ENCODE measurements at regions not wholly inside any gene's neighbourhood (a gene's known extent, or its start where the extent isn't known, plus 50 kb on each side); places are given as distances from the start of the nearest gene placed in this dataset.

DNA sequence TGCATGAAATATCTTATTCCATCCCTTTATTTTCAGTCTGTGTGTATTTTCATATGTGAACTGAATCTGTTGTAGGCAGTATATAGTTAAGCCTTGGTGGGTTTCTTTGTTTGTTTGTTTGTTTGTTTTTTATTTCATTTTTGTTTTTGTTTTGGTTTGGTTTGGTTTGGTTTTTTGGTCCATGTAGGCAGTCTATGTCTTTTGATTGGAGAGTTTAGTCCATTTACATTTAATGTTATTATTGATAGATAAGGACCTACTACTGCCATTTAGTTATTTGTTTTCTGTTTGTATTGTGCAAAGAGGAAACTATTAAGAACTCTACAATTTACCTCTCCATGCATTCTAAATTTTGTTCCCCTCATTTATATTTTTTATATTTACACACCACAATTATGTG, 695.9 kb upstream of the GRM3 start:
- no peaks in the 10 kb centered on the region for H3F3A ChIP-seq (ENCODE audit: low read depth)
- no peaks in the 10 kb centered on the region for H3K79me2 ChIP-seq (ENCODE audit: insufficient read depth, low read length)
- H3K27me3 ChIP-seq (ENCODE audit: insufficient read depth, low read length, poor library complexity, severe bottlenecking): no peaks in the 10 kb centered on the region
- H3K4me2 ChIP-seq (ENCODE audit: low read depth, low read length, poor library complexity, severe bottlenecking): no peak overlapping the region
- no peaks in the 10 kb centered on the region; the same call in 1 of the 2 replicates for H3K9me3 ChIP-seq (ENCODE audit: insufficient read depth, low read depth, low read length)
- no peak overlapping the region for H2AFZ ChIP-seq (ENCODE audit: low read length)
- H3K9me2 ChIP-seq (replicated peaks; ENCODE audit: low read depth, low read length): no peaks in the 10 kb centered on the region
- TF ChIP-seq, protein P1, sequence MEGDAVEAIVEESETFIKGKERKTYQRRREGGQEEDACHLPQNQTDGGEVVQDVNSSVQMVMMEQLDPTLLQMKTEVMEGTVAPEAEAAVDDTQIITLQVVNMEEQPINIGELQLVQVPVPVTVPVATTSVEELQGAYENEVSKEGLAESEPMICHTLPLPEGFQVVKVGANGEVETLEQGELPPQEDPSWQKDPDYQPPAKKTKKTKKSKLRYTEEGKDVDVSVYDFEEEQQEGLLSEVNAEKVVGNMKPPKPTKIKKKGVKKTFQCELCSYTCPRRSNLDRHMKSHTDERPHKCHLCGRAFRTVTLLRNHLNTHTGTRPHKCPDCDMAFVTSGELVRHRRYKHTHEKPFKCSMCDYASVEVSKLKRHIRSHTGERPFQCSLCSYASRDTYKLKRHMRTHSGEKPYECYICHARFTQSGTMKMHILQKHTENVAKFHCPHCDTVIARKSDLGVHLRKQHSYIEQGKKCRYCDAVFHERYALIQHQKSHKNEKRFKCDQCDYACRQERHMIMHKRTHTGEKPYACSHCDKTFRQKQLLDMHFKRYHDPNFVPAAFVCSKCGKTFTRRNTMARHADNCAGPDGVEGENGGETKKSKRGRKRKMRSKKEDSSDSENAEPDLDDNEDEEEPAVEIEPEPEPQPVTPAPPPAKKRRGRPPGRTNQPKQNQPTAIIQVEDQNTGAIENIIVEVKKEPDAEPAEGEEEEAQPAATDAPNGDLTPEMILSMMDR (conservative IDR thresholded peaks at IDR 0.05; ENCODE audit: low read length): no peak
- no peak for TF ChIP-seq EZH2phosphoT487 (IDR thresholded peaks at IDR 0.05; ENCODE audit: borderline replicate concordance)
- no peak overlapping the region for H3K9ac ChIP-seq (ENCODE audit: low read depth, low read length, poor library complexity, severe bottlenecking)
- no peaks in the 10 kb centered on the region for H3K4me1 ChIP-seq (ENCODE audit: insufficient read depth, low read length, poor library complexity, severe bottlenecking)
- no peaks in the 10 kb centered on the region for H3K36me3 ChIP-seq (ENCODE audit: insufficient read depth, low read length)
- H3K4me3 ChIP-seq (ENCODE audit: low read length, poor library complexity, severe bottlenecking): no peak overlapping the region
- H4K20me1 ChIP-seq (ENCODE audit: insufficient read depth, low read length, poor library complexity, severe bottlenecking): no peaks in the 10 kb centered on the region

DNA sequence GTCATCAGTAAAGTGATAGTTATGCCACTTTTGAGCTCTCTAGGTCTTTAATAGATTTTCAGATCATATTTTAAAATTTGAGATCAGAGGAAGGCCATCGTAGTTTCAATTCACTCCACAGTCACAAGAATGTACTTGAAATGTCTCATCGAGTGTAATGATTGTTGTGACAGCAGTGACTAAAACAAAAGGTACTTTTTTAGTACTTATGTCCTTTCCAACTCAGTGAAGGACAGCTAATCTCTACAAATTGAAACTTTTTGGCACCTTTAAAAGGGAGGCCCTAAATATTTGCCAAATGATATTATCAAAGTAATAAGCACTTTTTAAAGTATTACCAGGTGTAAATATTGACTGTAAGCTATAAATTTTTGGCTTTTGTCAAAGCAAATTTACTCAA, 702.9 kb upstream of the GRM3 start:
- Histone ChIP-seq H3K36me3 (ENCODE audit: insufficient read depth, low read length) (no peaks in the 10 kb centered on the region), H3K4me1 (ENCODE audit: insufficient read depth, low read length, poor library complexity, severe bottlenecking) (no peaks in the 10 kb centered on the region), H4K20me1 (ENCODE audit: insufficient read depth, low read length, poor library complexity, severe bottlenecking) (no peaks in the 10 kb centered on the region), H3K4me3 (ENCODE audit: low read length, poor library complexity, severe bottlenecking) (no peak overlapping the region), H3K9me2 (replicated peaks; ENCODE audit: low read depth, low read length) (no peaks in the 10 kb centered on the region), H3F3A (ENCODE audit: low read depth) (no peaks in the 10 kb centered on the region), H3K9ac (ENCODE audit: low read depth, low read length, poor library complexity, severe bottlenecking) (no peak overlapping the region), H3K4me2 (ENCODE audit: low read depth, low read length, poor library complexity, severe bottlenecking) (no peak overlapping the region), H3K27me3 (ENCODE audit: insufficient read depth, low read length, poor library complexity, severe bottlenecking) (no peaks in the 10 kb centered on the region), H2AFZ (ENCODE audit: low read length) (no peak overlapping the region), H3K9me3 (ENCODE audit: insufficient read depth, low read depth, low read length) (no peaks in the 10 kb centered on the region), H3K79me2 (ENCODE audit: insufficient read depth, low read length) (no peaks in the 10 kb centered on the region)
- TF ChIP-seq, protein P1 (conservative IDR thresholded peaks at IDR 0.05; ENCODE audit: low read length): no peak
- TF ChIP-seq EZH2phosphoT487 (IDR thresholded peaks at IDR 0.05; ENCODE audit: borderline replicate concordance): no peak

DNA sequence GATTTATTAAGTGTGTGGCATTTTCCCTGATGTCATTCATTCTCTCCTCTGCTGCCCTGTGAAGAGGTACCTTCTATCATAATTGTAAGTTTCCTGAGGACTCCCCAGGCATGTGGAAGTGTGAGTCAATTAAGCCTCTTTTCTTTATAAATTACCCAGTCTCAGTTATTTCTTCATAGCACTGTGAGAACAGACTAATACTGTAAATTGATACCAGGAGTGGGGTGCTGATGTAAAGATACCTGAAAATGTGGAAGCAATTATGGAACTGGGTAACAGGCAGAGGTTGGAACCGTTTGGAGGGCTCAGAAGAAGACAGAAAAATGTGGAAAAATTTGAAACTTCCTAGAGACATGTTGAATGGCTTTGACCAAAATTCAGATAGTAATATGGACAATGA, 711.8 kb upstream of the GRM3 start:
- H3K36me3 ChIP-seq (ENCODE audit: insufficient read depth, low read length): no peaks in the 10 kb centered on the region
- no peak overlapping the region for H3K4me2 ChIP-seq (ENCODE audit: low read depth, low read length, poor library complexity, severe bottlenecking)
- H3K27me3 ChIP-seq (ENCODE audit: insufficient read depth, low read length, poor library complexity, severe bottlenecking): no peaks in the 10 kb centered on the region
- H4K20me1 ChIP-seq (ENCODE audit: insufficient read depth, low read length, poor library complexity, severe bottlenecking): no peaks in the 10 kb centered on the region
- no peaks in the 10 kb centered on the region for H3F3A ChIP-seq (ENCODE audit: low read depth)
- no peaks in the 10 kb centered on the region for H3K9me3 ChIP-seq (ENCODE audit: insufficient read depth, low read depth, low read length)
- no peak overlapping the region for H2AFZ ChIP-seq (ENCODE audit: low read length)
- no peaks in the 10 kb centered on the region for H3K9me2 ChIP-seq (replicated peaks; ENCODE audit: low read depth, low read length)
- no peak for TF ChIP-seq EZH2phosphoT487 (IDR thresholded peaks at IDR 0.05; ENCODE audit: borderline replicate concordance)
- TF ChIP-seq, protein P1 (conservative IDR thresholded peaks at IDR 0.05; ENCODE audit: low read length): no peak
- no peaks in the 10 kb centered on the region for H3K79me2 ChIP-seq (ENCODE audit: insufficient read depth, low read length)
- H3K4me1 ChIP-seq (ENCODE audit: insufficient read depth, low read length, poor library complexity, severe bottlenecking): no peaks in the 10 kb centered on the region
- H3K9ac ChIP-seq (ENCODE audit: low read depth, low read length, poor library complexity, severe bottlenecking): no peak overlapping the region
- H3K4me3 ChIP-seq (ENCODE audit: low read length, poor library complexity, severe bottlenecking): no peak overlapping the region

Measured in Loucy (cell line).